ENCODE measurements at regions not wholly inside any gene's neighbourhood (a gene's known extent, or its start where the extent isn't known, plus 50 kb on each side); places are given as distances from the start of the nearest gene placed in this dataset.

DNA sequence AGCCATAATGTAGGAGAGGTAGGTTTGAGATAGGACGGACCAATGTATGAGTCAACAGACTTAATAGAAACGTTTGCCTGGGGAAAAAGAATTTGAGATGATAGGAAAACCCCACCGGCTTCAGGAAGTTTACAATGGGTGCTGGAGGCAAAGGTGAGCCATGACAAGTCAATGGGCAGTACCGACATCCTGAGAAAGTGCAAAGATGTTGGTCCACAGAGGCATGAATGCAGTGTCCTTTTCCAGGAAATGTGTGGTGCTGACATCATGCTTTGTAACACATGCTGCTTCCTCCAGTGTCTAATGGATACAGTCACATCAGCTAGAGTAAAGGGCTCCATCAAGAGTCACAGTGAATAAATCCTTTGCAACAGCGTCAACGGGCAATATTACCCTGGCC, 533.6 kb downstream of the INHBA start:
- RAD21 ChIA-PET (ENCODE audit: unreplicated experiment) = no interaction called here
- CTCF ChIA-PET = no interaction called here
- SMC1A ChIA-PET (ENCODE audit: uncharacterized antibody, unreplicated experiment) = interaction anchor here (0.6 kb wide), 1 partner anchor 24 kb away, joined by 3 read pairs; no protein-coding TSS in a partner anchor
- no peak for DNase-seq (ENCODE audit: low read depth, low spot score)
- in situ Hi-C loops (cut with MboI) (no loop called here), intact Hi-C loops (cut with micrococcal nuclease; ENCODE audit: unreplicated experiment) (no loop called here)
- no peak overlapping the region for H3K4me2 ChIP-seq (ENCODE audit: control insufficient read depth, insufficient read depth)
- H3K79me2 ChIP-seq (ENCODE audit: control insufficient read depth, insufficient read depth, low read length) = no peaks in the 10 kb centered on the region
- WGBS (ENCODE audit: insufficient coverage, insufficient replicate concordance, low lambda C conversion rate, missing lambda C conversion rate) = 60% methylated on average over 6 of the region's 6 CpGs
- ATAC-seq = no peak
- no peak overlapping the region for H3K27ac ChIP-seq (ENCODE audit: control insufficient read depth, insufficient read depth)
- FAIRE-seq = no peak
- H3K36me3 ChIP-seq (ENCODE audit: control insufficient read depth in 2 of 2, insufficient read depth in 2 of 2, low read length in 1 of 2) = no peaks in the 10 kb centered on the region
- TF ChIP-seq CREB1 (IDR thresholded peaks at IDR 0.05; ENCODE audit: low read depth) (no peak), CHD2 (IDR thresholded peaks at IDR 0.05; ENCODE audit: borderline replicate concordance, low read depth, low read length) (no peak), BACH1 (IDR thresholded peaks at IDR 0.05; ENCODE audit: borderline replicate concordance) (no peak), FOXM1 (IDR thresholded peaks at IDR 0.05; ENCODE audit: low read depth, low read length) (no peak), POLR2AphosphoS5 (IDR thresholded peaks at IDR 0.05; ENCODE audit: low read length) (no peak), RB1 (IDR thresholded peaks at IDR 0.05; ENCODE audit: borderline replicate concordance) (no peak), CREM (IDR thresholded peaks at IDR 0.05; ENCODE audit: low read depth) (no peak), TBL1XR1 (IDR thresholded peaks at IDR 0.05; ENCODE audit: low read depth, low read length) (no peak)
- TF ChIP-seq, protein P1, sequence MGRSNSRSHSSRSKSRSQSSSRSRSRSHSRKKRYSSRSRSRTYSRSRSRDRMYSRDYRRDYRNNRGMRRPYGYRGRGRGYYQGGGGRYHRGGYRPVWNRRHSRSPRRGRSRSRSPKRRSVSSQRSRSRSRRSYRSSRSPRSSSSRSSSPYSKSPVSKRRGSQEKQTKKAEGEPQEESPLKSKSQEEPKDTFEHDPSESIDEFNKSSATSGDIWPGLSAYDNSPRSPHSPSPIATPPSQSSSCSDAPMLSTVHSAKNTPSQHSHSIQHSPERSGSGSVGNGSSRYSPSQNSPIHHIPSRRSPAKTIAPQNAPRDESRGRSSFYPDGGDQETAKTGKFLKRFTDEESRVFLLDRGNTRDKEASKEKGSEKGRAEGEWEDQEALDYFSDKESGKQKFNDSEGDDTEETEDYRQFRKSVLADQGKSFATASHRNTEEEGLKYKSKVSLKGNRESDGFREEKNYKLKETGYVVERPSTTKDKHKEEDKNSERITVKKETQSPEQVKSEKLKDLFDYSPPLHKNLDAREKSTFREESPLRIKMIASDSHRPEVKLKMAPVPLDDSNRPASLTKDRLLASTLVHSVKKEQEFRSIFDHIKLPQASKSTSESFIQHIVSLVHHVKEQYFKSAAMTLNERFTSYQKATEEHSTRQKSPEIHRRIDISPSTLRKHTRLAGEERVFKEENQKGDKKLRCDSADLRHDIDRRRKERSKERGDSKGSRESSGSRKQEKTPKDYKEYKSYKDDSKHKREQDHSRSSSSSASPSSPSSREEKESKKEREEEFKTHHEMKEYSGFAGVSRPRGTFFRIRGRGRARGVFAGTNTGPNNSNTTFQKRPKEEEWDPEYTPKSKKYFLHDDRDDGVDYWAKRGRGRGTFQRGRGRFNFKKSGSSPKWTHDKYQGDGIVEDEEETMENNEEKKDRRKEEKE (IDR thresholded peaks at IDR 0.05) = no peak
- TF ChIP-seq, protein P2, sequence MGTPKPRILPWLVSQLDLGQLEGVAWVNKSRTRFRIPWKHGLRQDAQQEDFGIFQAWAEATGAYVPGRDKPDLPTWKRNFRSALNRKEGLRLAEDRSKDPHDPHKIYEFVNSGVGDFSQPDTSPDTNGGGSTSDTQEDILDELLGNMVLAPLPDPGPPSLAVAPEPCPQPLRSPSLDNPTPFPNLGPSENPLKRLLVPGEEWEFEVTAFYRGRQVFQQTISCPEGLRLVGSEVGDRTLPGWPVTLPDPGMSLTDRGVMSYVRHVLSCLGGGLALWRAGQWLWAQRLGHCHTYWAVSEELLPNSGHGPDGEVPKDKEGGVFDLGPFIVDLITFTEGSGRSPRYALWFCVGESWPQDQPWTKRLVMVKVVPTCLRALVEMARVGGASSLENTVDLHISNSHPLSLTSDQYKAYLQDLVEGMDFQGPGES (IDR thresholded peaks at IDR 0.05) = no peak
- POLR2A ChIA-PET = no interaction called here
- H3K4me1 ChIP-seq (ENCODE audit: control insufficient read depth, insufficient read depth, low read length) = no peaks in the 10 kb centered on the region
- no peak overlapping the region for H3K9ac ChIP-seq (ENCODE audit: control insufficient read depth, insufficient read depth, low read length)
- no peak overlapping the region for H3K4me3 ChIP-seq
- no peaks in the 10 kb centered on the region for H3K9me3 ChIP-seq (replicated peaks; ENCODE audit: control insufficient read depth, insufficient read depth, low read length)
- no peaks in the 10 kb centered on the region for H3K27me3 ChIP-seq (replicated peaks in 1 of 2; ENCODE audit: control insufficient read depth in 2 of 2, insufficient read depth in 2 of 2, low read length in 1 of 2)
- BruUV-seq (replicated peaks) = no TSS peak
- H2AFZ ChIP-seq (ENCODE audit: control insufficient read depth, low read depth, low read length) = no peak overlapping the region
- H4K20me1 ChIP-seq (ENCODE audit: control insufficient read depth, insufficient read depth) = no peaks in the 10 kb centered on the region

Data from GM12878 (cell line).